Brain microvascular endothelial cell (primary cell): ENCODE measurements at regions not wholly inside any gene's neighbourhood (a gene's known extent, or its start where the extent isn't known, plus 50 kb on each side); places are given as distances from the start of the nearest gene placed in this dataset.

Experiments used
- DNase-seq: peaks from one replicate; pipeline ENCODE4 v3.0.0-alpha.2; 2020
- H3K27ac ChIP-seq: fragments of 250-450 bp; sonication (Bioruptor Pico); 2 replicates; pipeline ENCODE4 v1.5.1; 2020; ENCODE audit warnings: mild to moderate bottlenecking, moderate library complexity
- H3K27me3 ChIP-seq: fragments of 250-450 bp; sonication (Bioruptor Pico); replicated peaks from 2 replicates; pipeline ENCODE4 v1.5.1; 2020; ENCODE audit warnings: mild to moderate bottlenecking
- H3K36me3 ChIP-seq: fragments of 250-450 bp; sonication (Bioruptor Pico); replicated peaks from 2 replicates; pipeline ENCODE4 v1.5.1; 2020; ENCODE audit warnings: mild to moderate bottlenecking
- H3K4me3 ChIP-seq: 2 replicates; pipeline ENCODE4 v1.5.1; 2011; ENCODE audit warnings: low read depth, mild to moderate bottlenecking, control low read depth, low read length, moderate library complexity
- in situ Hi-C: cut with HindIII; loops from 2 replicates; pipeline ENCODE4 v1.10.0; 2017; ENCODE audit warnings: low sequenced_read_pairs, low pct_ligation_motif_present
- TF ChIP-seq, protein P1 (sequence below): IDR thresholded peaks from 2 replicates; pipeline ENCODE4 v1.5.1; 2011; ENCODE audit warnings: low read depth, mild to moderate bottlenecking, moderate library complexity, low read length, control low read depth, inconsistent platforms; ENCODE audit errors: missing control alignments

DNA sequence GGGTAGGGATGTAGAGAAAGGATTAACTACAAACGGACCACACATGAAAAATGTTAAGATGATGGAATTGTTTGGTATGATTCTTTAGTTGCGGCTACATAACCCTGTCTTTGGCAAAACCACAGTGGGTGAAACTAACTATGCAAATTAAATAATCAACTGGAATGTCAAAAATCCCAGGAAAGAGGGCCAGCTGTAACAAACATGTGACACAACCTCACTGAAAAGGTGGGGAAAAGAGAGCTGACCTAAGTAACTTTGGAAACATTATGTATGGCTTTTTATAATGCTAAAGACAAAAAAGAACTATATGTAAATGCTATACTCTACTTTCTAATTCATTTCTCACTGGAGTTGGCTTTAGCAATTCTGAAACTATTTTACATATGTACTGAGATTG lies 252.0 kb downstream of the MRPS30 start:
- TF ChIP-seq, protein P1, sequence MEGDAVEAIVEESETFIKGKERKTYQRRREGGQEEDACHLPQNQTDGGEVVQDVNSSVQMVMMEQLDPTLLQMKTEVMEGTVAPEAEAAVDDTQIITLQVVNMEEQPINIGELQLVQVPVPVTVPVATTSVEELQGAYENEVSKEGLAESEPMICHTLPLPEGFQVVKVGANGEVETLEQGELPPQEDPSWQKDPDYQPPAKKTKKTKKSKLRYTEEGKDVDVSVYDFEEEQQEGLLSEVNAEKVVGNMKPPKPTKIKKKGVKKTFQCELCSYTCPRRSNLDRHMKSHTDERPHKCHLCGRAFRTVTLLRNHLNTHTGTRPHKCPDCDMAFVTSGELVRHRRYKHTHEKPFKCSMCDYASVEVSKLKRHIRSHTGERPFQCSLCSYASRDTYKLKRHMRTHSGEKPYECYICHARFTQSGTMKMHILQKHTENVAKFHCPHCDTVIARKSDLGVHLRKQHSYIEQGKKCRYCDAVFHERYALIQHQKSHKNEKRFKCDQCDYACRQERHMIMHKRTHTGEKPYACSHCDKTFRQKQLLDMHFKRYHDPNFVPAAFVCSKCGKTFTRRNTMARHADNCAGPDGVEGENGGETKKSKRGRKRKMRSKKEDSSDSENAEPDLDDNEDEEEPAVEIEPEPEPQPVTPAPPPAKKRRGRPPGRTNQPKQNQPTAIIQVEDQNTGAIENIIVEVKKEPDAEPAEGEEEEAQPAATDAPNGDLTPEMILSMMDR = no peak
- in situ Hi-C loops = no loop called here
- no peak for DNase-seq

DNA sequence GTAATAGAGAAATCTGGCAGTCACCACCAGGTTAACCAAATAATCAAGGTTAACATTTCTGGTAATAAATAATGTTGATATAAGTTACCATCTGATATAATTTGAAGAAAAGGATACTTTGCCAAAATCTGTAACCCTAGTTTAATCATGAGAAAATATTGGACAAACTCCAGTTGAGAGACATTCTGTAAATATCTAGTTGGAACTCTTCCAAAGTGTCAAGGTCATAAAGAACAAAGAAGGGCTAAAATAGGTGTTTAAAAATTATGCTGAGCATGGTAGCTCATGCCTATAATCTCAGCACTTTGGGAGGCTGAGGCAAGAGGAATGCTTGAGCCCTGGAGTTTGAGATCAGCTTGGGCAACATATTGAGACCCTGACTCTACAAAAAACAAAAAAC lies 253.3 kb downstream of the MRPS30 start:
- DNase-seq = no peak
- in situ Hi-C loops = no loop called here
- H3K36me3 ChIP-seq = no peaks in the 10 kb centered on the region
- TF ChIP-seq, protein P1 = no peak
- no peak overlapping the region for H3K27ac ChIP-seq
- H3K4me3 ChIP-seq = no peak overlapping the region
- no peaks in the 10 kb centered on the region for H3K27me3 ChIP-seq

More for the DNA sequence above, 252.0 kb downstream of the MRPS30 start:
- Histone ChIP-seq H3K27ac (no peak overlapping the region), H3K27me3 (no peaks in the 10 kb centered on the region), H3K36me3 (no peaks in the 10 kb centered on the region), H3K4me3 (no peak overlapping the region)

DNA sequence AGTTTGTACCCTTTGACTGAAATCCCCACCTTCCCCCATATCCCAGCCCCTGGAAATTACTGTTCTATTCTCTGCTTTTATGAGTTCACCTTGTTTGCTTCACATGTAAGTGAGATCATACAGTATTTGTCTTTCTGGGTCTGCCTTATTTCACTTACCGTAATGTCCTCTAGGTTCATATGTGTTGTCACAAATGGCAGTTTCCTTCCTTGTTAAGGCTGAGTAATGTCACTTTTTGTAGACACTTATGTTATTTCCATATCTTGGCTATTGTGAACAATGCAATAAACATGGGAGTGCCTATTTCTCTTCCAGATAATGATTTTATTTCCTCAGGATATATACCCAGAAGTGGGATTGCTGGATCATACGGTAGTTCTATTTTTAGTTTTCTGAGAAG lies 272.3 kb downstream of the MRPS30 start:
- H3K4me3 ChIP-seq = no peak overlapping the region
- TF ChIP-seq, protein P1 = no peak
- H3K27me3 ChIP-seq = no peaks in the 10 kb centered on the region
- no peak for DNase-seq
- no peaks in the 10 kb centered on the region for H3K36me3 ChIP-seq
- in situ Hi-C loops = no loop called here
- H3K27ac ChIP-seq = no peak overlapping the region

DNA sequence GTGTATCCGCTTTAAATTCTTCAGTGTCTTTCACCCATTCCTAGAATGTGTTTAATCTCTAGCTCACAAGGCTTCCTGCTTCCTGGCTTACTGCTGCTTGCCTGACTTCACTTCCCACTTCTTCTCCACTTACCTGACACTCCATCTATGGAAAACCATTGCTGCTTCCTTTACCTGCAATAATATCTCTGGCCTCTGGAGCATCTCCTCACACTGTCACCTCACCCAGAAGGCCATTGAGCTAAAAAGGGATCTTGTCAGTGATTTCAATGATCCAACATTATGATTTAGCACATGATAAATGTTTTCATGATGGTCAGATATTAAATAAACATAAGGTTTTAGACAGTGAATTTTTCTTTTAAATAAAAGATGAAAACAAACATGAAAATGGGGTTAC lies 281.1 kb downstream of the MRPS30 start:
- in situ Hi-C loops = no loop called here
- Histone ChIP-seq H3K4me3 (no peak overlapping the region), H3K27me3 (no peaks in the 10 kb centered on the region), H3K27ac (no peak overlapping the region), H3K36me3 (no peaks in the 10 kb centered on the region)
- TF ChIP-seq, protein P1 = no peak
- DNase-seq = no peak

DNA sequence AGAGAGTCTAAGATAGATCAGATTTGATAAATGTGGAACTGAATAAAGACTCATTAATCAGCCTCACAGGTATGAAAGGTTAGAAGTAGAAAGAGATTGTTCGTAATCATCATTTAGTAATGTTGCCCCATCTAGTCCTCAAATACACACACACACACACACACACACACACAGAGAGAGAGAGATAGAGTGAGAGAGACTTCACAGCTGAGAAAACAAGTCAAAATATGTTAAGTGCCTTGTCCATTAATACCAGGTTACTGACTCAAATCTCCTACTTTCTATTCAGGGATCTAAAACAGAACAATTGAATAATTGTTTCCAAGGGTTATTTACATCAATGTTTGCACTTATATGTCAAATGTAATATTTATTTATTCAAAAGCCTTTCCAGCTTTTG lies 284.6 kb downstream of the MRPS30 start:
- Histone ChIP-seq H3K27ac (no peak overlapping the region), H3K27me3 (no peaks in the 10 kb centered on the region), H3K36me3 (no peaks in the 10 kb centered on the region), H3K4me3 (no peak overlapping the region)
- TF ChIP-seq, protein P1 = no peak
- no peak for DNase-seq
- in situ Hi-C loops = no loop called here

DNA sequence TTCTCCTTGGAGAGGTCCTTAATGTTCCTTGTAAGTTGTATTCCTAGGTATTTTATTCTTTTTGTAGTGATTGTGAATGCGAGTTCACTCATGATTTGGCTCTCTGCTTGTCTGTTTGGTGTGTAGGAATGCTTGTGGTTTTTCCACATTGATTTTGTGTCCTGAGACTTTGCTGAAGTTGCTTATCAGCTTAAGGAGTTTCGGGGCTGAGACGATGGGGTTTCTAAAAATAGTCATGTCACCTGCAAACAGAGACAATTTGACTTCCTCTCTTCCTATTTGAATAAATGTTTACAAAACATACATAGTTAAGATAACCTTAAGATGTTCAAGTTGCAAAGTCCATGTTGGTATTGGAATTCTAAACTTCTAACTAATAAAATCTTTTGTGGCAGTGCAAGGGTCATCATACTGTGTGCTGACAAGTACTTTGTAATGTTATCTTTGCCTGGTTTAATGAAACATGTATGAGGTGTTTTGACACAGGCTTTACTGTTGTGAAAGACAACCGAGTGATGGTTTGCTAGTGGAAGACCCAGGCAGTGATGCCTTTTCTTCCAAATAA lies 286.2 kb downstream of the MRPS30 start:
- no peak overlapping the region for H3K4me3 ChIP-seq
- TF ChIP-seq, protein P1 = no peak
- in situ Hi-C loops = no loop called here
- H3K27ac ChIP-seq = no peak overlapping the region
- H3K36me3 ChIP-seq = no peaks in the 10 kb centered on the region
- H3K27me3 ChIP-seq = no peaks in the 10 kb centered on the region
- no peak for DNase-seq
